CD4-positive, alpha-beta T cell treated with Interleukin-15 for 4 hours (primary cell): ENCODE measurements at regions not wholly inside any gene's neighbourhood (a gene's known extent, or its start where the extent isn't known, plus 50 kb on each side); places are given as distances from the start of the nearest gene placed in this dataset.

Source experiments
- DNase-seq: peaks from one replicate; pipeline ENCODE4 v3.0.0-alpha.2; 2020; ENCODE audit warnings: low spot score

GRCh38 chr22:47927648-47928210 is 1165.3 kb downstream of the TBC1D22A start:
- no peak for DNase-seq

GRCh38 chr22:47923011-47923427 is 1160.6 kb downstream of the TBC1D22A start:
- DNase-seq = no peak

GRCh38 chr22:47921906-47922305 is 1159.5 kb downstream of the TBC1D22A start:
- no peak for DNase-seq

- DNase-seq = no peak
These were observed 1158.0 kb downstream of the TBC1D22A start for GRCh38 chr22:47920380-47920959.

GRCh38 chr22:47919893-47920292 is 1157.4 kb downstream of the TBC1D22A start:
- no peak for DNase-seq

- no peak for DNase-seq
These were observed 1156.6 kb downstream of the TBC1D22A start for GRCh38 chr22:47919001-47919441.

- DNase-seq = peak; percentile 22
These were observed 1155.9 kb downstream of the TBC1D22A start for GRCh38 chr22:47918276-47918921.

- DNase-seq = no peak
These were observed 1152.1 kb downstream of the TBC1D22A start for GRCh38 chr22:47914481-47915097.

GRCh38 chr22:47902646-47903180 is 1140.3 kb downstream of the TBC1D22A start:
- DNase-seq = no peak

- no peak for DNase-seq
These were observed 1139.5 kb downstream of the TBC1D22A start for GRCh38 chr22:47901911-47902310.

- DNase-seq = no peak
These were observed 1137.4 kb downstream of the TBC1D22A start for GRCh38 chr22:47899894-47900293.

- DNase-seq = no peak
These were observed 1136.5 kb downstream of the TBC1D22A start for GRCh38 chr22:47898946-47899345.

- no peak for DNase-seq
These were observed 1129.2 kb downstream of the TBC1D22A start for GRCh38 chr22:47891609-47892008.

- DNase-seq = no peak
These were observed 1126.4 kb downstream of the TBC1D22A start for GRCh38 chr22:47888817-47889216.

GRCh38 chr22:47884775-47885174 is 1122.3 kb downstream of the TBC1D22A start:
- DNase-seq = no peak

GRCh38 chr22:47884200-47884599 is 1121.8 kb downstream of the TBC1D22A start:
- no peak for DNase-seq

- DNase-seq = no peak
These were observed 1121.3 kb downstream of the TBC1D22A start for GRCh38 chr22:47883757-47884156.

GRCh38 chr22:47879346-47879745 is 1116.9 kb downstream of the TBC1D22A start:
- DNase-seq = no peak

- DNase-seq = no peak
These were observed 1116.0 kb downstream of the TBC1D22A start for GRCh38 chr22:47878460-47878859.

- no peak for DNase-seq
These were observed 1110.5 kb downstream of the TBC1D22A start for GRCh38 chr22:47872761-47873535.

- no peak for DNase-seq
These were observed 1103.2 kb downstream of the TBC1D22A start for GRCh38 chr22:47865626-47866025.

- DNase-seq = no peak
These were observed 1099.9 kb downstream of the TBC1D22A start for GRCh38 chr22:47862394-47862793.
